Astrocyte (in vitro differentiated cells and primary cell): ENCODE measurements at regions not wholly inside any gene's neighbourhood (a gene's known extent, or its start where the extent isn't known, plus 50 kb on each side); places are given as distances from the start of the nearest gene placed in this dataset.
A peak's percentile ranks its signal among the peaks of the same experiment; 100 is the strongest.

Experiments
- EZH2 ChIP-seq: IDR thresholded peaks from 2 replicates; pipeline ENCODE4 v1.6.1; 2012; ENCODE audit warnings: mild to moderate bottlenecking, low read length, inconsistent platforms; ENCODE audit not compliant: insufficient read depth
- TF ChIP-seq, protein P1 (sequence below): IDR thresholded peaks from 2 replicates; pipeline ENCODE4 v1.5.1; 2011; ENCODE audit warnings: low read depth, mild to moderate bottlenecking, inconsistent platforms, low read length, moderate library complexity; ENCODE audit not compliant: insufficient read depth

DNA sequence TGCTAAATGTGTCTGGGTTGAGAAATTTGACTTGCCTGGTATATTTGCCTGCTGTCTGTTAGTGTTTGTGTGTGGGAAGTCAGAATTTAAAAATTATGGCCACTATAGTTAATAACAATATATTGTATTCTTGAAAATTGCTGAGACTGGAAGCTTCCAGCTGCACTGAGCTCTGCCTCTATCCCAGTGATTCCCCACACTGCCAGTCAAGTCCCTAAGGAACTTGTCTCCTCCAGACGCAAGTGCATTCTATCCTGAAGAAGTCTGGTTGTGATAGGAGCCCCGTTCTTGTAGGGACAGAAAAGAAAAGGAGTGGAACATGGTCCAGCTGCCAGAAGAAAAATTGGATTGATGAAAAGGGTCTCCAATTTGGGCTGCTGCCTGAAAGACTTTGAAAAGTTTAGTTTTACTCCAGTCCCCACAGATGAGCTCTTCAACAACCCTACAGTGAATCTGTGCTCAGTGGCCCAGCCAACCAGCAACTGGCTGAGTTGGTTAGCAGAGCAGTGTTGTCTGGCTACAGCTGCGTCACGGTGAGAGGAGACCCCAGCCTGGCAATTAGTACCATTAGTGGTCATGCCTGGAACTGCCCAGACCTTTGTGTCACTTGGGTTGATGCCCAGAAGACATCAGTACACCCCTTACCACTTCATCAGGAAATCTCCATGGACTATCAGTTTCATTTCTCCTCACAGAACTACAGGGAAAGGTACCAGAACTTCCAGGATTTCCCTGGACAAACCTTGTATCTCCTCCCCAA lies 183.1 kb upstream of the MCHR2 start:
- TF ChIP-seq, protein P1, sequence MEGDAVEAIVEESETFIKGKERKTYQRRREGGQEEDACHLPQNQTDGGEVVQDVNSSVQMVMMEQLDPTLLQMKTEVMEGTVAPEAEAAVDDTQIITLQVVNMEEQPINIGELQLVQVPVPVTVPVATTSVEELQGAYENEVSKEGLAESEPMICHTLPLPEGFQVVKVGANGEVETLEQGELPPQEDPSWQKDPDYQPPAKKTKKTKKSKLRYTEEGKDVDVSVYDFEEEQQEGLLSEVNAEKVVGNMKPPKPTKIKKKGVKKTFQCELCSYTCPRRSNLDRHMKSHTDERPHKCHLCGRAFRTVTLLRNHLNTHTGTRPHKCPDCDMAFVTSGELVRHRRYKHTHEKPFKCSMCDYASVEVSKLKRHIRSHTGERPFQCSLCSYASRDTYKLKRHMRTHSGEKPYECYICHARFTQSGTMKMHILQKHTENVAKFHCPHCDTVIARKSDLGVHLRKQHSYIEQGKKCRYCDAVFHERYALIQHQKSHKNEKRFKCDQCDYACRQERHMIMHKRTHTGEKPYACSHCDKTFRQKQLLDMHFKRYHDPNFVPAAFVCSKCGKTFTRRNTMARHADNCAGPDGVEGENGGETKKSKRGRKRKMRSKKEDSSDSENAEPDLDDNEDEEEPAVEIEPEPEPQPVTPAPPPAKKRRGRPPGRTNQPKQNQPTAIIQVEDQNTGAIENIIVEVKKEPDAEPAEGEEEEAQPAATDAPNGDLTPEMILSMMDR, result peak; percentile 2
- TF ChIP-seq EZH2, result no peak
